GM23338 (cell line): ENCODE measurements at regions not wholly inside any gene's neighbourhood (a gene's known extent, or its start where the extent isn't known, plus 50 kb on each side); places are given as distances from the start of the nearest gene placed in this dataset.

Experiments used
- ATAC-seq: fragments of 200-7000 bp; cut with Tn5 transposase; 3 replicates; pipeline ENCODE4 v1.9.1; 2020
- DNase-seq: peaks from one replicate; pipeline ENCODE4 v3.0.0-alpha.2; 2015; ENCODE audit warnings: low spot score
- H2AFZ ChIP-seq: fragments of 200-600 bp; sonication (generic); 2 replicates; pipeline ENCODE4 v1.8.0; 2016; ENCODE audit warnings: antibody characterized with exemption, mild to moderate bottlenecking, moderate library complexity
- H3F3A ChIP-seq: fragments of 200-600 bp; sonication (generic); replicated peaks from 2 replicates; pipeline ENCODE4 v1.8.0; 2017; ENCODE audit warnings: antibody characterized with exemption, mixed run types, low read depth
- H3K27ac ChIP-seq: fragments of 200-600 bp; sonication (generic); 2 replicates; pipeline ENCODE4 v1.6.1; 2016; ENCODE audit warnings: low read depth
- H3K27me3 ChIP-seq: fragments of 200-600 bp; sonication (generic); 2 replicates; pipeline ENCODE4 v1.8.0; 2016; ENCODE audit warnings: mild to moderate bottlenecking, mixed run types, moderate library complexity; ENCODE audit not compliant: insufficient read depth
- H3K36me3 ChIP-seq: fragments of 200-600 bp; sonication (generic); 2 replicates; pipeline ENCODE4 v1.8.0; 2016; ENCODE audit warnings: mild to moderate bottlenecking; ENCODE audit not compliant: insufficient read depth
- H3K4me1 ChIP-seq: fragments of 200-600 bp; sonication (generic); 2 replicates; pipeline ENCODE4 v1.8.0; 2016; ENCODE audit warnings: mild to moderate bottlenecking, moderate library complexity; ENCODE audit not compliant: insufficient read depth
- H3K4me2 ChIP-seq: fragments of 200-600 bp; sonication (generic); 2 replicates; pipeline ENCODE4 v1.7.1; 2017; ENCODE audit warnings: mixed run types
- H3K4me3 ChIP-seq: fragments of 200-600 bp; sonication (generic); 2 replicates; pipeline ENCODE4 v1.6.1; 2016; ENCODE audit warnings: mixed run types
- H3K79me2 ChIP-seq: fragments of 200-600 bp; sonication (generic); replicated peaks from 2 replicates; pipeline ENCODE4 v1.8.0; 2017; ENCODE audit warnings: mild to moderate bottlenecking; ENCODE audit not compliant: insufficient read depth
- H3K9me2 ChIP-seq: fragments of 200-600 bp; sonication (generic); 2 replicates; pipeline ENCODE4 v1.8.0; 2017; ENCODE audit not compliant: insufficient read depth
- H4K20me1 ChIP-seq: fragments of 200-600 bp; sonication (generic); replicated peaks from 2 replicates; pipeline ENCODE4 v1.8.0; 2017; ENCODE audit warnings: mild to moderate bottlenecking; ENCODE audit not compliant: insufficient read depth
- H3K27ac Mint-ChIP-seq: 2 replicates; pipeline ENCODE4 v1.8.0; 2020; ENCODE audit warnings: inconsistent platforms, mild to moderate bottlenecking, moderate library complexity, mixed read lengths
- H3K27me3 Mint-ChIP-seq: 3 replicates; pipeline ENCODE4 v1.8.0; 2022; ENCODE audit warnings: low read depth, mild to moderate bottlenecking, moderate library complexity, mixed read lengths, inconsistent platforms; ENCODE audit not compliant: insufficient read depth, poor library complexity
- H3K36me3 Mint-ChIP-seq: 3 replicates; pipeline ENCODE4 v1.8.0; 2021; ENCODE audit warnings: low read depth, mild to moderate bottlenecking, inconsistent platforms, moderate library complexity, mixed read lengths
- H3K4me1 Mint-ChIP-seq: 3 replicates; pipeline ENCODE4 v1.8.0; 2020; ENCODE audit warnings: mild to moderate bottlenecking, inconsistent platforms, mixed read lengths
- H3K4me3 Mint-ChIP-seq: 3 replicates; pipeline ENCODE4 v1.8.0; 2021; ENCODE audit warnings: moderate library complexity, mild to moderate bottlenecking, inconsistent platforms, mixed read lengths
- H3K9me3 Mint-ChIP-seq: 3 replicates; pipeline ENCODE4 v1.8.0; 2020; ENCODE audit warnings: moderate library complexity, mild to moderate bottlenecking, inconsistent platforms, mixed read lengths
- CREB1 ChIP-seq: fragments of 250-450 bp; sonication (Bioruptor Pico); IDR thresholded peaks from 2 replicates; pipeline ENCODE4 v1.5.0; 2020; ENCODE audit warnings: low read depth, mild to moderate bottlenecking, moderate library complexity
- EZH2phosphoT487 ChIP-seq: fragments of 200-600 bp; sonication (generic); IDR thresholded peaks from one replicate; pipeline ENCODE4 v1.8.1; 2018; ENCODE audit warnings: antibody characterized with exemption; ENCODE audit not compliant: unreplicated experiment
- POLR2AphosphoS5 ChIP-seq: IDR thresholded peaks from 2 replicates; pipeline ENCODE4 v1.6.1; 2016; ENCODE audit warnings: antibody characterized with exemption, low read depth
- STAT1 ChIP-seq: IDR thresholded peaks from one replicate; pipeline ENCODE4 v1.6.1; 2016; ENCODE audit warnings: antibody characterized with exemption; ENCODE audit not compliant: unreplicated experiment
- ZNF462 ChIP-seq: fragments of 250-450 bp; sonication (Bioruptor Pico); IDR thresholded peaks from 2 replicates; pipeline ENCODE4 v1.5.0; 2020; ENCODE audit warnings: mild to moderate bottlenecking, moderate library complexity
- TF ChIP-seq, protein P1 (sequence below), 2 experiments: fragments of 200-600 bp in 1 of 2; sonication (generic) in 1 of 2; conservative IDR thresholded peaks; 2 replicates each; pipeline versions ENCODE4 v1.5.1 to v1.6.1; 2016 to 2017; ENCODE audit warnings: antibody characterized with exemption in 2 of 2, low read depth in 2 of 2, mild to moderate bottlenecking in 2 of 2, moderate library complexity in 1 of 2

DNA sequence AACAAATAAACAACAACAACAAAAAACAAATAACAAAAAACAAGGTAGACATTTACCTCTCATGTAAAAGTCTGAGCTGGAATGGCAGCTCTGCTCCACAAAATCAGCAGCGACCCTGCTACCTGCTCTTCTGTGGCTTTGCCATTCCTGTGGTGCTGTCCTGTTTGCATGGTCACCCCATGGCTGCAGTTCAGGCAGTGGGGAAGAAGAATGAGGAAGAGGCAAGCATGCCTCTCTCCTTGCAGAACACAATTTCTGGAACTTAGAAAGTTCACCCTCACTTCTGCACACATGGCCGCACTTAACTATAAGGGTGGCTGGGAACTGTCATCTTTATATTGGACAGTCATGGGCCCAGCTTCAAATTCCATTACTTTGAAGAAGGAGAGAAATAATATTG lies 84.8 kb upstream of the GNG12 start:
- no peak overlapping the region for H3K27ac ChIP-seq
- Mint-ChIP-seq H3K27me3 (no peaks in the 10 kb centered on the region), H3K36me3 (no peaks in the 10 kb centered on the region), H3K4me3 (no peak overlapping the region), H3K4me1 (no peaks in the 10 kb centered on the region; the same call in 2 of the 3 replicates), H3K27ac (no peak overlapping the region), H3K9me3 (no peaks in the 10 kb centered on the region)
- no peaks in the 10 kb centered on the region for H3K4me1 ChIP-seq
- no peak for ATAC-seq
- no peak overlapping the region for H3K4me3 ChIP-seq
- H4K20me1 ChIP-seq, result no peaks in the 10 kb centered on the region
- no peaks in the 10 kb centered on the region for H3F3A ChIP-seq
- H3K36me3 ChIP-seq, result no peaks in the 10 kb centered on the region
- TF ChIP-seq ZNF462 (CRISPR knock-in tag) (no peak), STAT1 (no peak)
- H3K79me2 ChIP-seq, result no peaks in the 10 kb centered on the region
- no peak overlapping the region for H3K4me2 ChIP-seq
- no peak for DNase-seq
- peaks cover 13% of the 10 kb centered on the region; the same call in 1 of the 2 replicates for H3K9me2 ChIP-seq
- no peaks in the 10 kb centered on the region for H3K27me3 ChIP-seq
- H2AFZ ChIP-seq, result peak overlapping the region; percentile 14; the same call in 1 of the 2 replicates

DNA sequence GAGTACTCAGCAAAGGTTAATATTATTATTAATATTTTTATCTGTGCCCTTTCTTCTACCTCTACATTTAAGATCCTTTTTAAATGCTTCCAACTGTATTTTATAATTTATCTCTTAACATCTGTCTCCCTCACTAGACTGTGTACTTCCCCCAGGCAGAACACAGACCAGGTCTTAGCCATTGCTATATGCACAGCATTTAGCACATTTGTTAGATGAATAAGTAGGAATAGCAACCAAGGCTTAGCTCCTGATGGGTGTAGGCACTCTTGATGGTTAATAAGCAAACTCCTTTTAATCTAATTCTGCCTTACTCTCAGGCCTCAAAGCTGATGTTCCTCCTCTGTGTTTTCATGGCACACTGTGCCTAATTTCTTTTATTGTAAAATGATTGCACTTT lies 83.7 kb upstream of the GNG12 start:
- no peaks in the 10 kb centered on the region for H3K4me1 ChIP-seq
- H3F3A ChIP-seq, result no peaks in the 10 kb centered on the region
- no peak overlapping the region for H2AFZ ChIP-seq
- no peak overlapping the region for H3K4me2 ChIP-seq
- H3K9me2 ChIP-seq, result peaks cover 13% of the 10 kb centered on the region; the same call in 1 of the 2 replicates
- no peak overlapping the region for H3K4me3 ChIP-seq
- H3K27ac Mint-ChIP-seq, result no peak overlapping the region
- no peak for DNase-seq
- no peaks in the 10 kb centered on the region for H3K27me3 Mint-ChIP-seq
- H3K27ac ChIP-seq, result no peak overlapping the region
- H3K4me1 Mint-ChIP-seq, result no peaks in the 10 kb centered on the region; the same call in 2 of the 3 replicates
- H3K4me3 Mint-ChIP-seq, result no peak overlapping the region
- H3K9me3 Mint-ChIP-seq, result no peaks in the 10 kb centered on the region
- ATAC-seq, result no peak
- H4K20me1 ChIP-seq, result no peaks in the 10 kb centered on the region
- no peaks in the 10 kb centered on the region for H3K36me3 Mint-ChIP-seq
- no peaks in the 10 kb centered on the region for H3K27me3 ChIP-seq
- no peaks in the 10 kb centered on the region for H3K79me2 ChIP-seq
- no peaks in the 10 kb centered on the region for H3K36me3 ChIP-seq
- TF ChIP-seq EZH2phosphoT487, result no peak
- no peak for TF ChIP-seq CREB1 (CRISPR knock-in tag)
- TF ChIP-seq, protein P1, sequence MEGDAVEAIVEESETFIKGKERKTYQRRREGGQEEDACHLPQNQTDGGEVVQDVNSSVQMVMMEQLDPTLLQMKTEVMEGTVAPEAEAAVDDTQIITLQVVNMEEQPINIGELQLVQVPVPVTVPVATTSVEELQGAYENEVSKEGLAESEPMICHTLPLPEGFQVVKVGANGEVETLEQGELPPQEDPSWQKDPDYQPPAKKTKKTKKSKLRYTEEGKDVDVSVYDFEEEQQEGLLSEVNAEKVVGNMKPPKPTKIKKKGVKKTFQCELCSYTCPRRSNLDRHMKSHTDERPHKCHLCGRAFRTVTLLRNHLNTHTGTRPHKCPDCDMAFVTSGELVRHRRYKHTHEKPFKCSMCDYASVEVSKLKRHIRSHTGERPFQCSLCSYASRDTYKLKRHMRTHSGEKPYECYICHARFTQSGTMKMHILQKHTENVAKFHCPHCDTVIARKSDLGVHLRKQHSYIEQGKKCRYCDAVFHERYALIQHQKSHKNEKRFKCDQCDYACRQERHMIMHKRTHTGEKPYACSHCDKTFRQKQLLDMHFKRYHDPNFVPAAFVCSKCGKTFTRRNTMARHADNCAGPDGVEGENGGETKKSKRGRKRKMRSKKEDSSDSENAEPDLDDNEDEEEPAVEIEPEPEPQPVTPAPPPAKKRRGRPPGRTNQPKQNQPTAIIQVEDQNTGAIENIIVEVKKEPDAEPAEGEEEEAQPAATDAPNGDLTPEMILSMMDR (conservative IDR thresholded peaks at IDR 0.05; ENCODE audit: low read depth in 2 of 2), result no peak
- TF ChIP-seq POLR2AphosphoS5, result no peak
